ENCODE measurements at regions not wholly inside any gene's neighbourhood (a gene's known extent, or its start where the extent isn't known, plus 50 kb on each side); places are given as distances from the start of the nearest gene placed in this dataset.

GRCh38 chr2:217553679-217554078, 449.1 kb downstream of the TNS1 start:
- TF ChIP-seq CTCF (conservative IDR thresholded peaks at IDR 0.05; ENCODE audit: low read depth, low read length), result no peak
- H3K4me3 ChIP-seq (ENCODE audit: low read depth, low read length), result no peak overlapping the region
- DNase-seq (ENCODE audit: low read depth), result no peak

- no peak for DNase-seq (ENCODE audit: low read depth)
- no peak overlapping the region for H3K4me3 ChIP-seq (ENCODE audit: low read depth, low read length)
- no peak for TF ChIP-seq CTCF (conservative IDR thresholded peaks at IDR 0.05; ENCODE audit: low read depth, low read length)
Observed at GRCh38 chr2:217553202-217553601, 449.6 kb downstream of the TNS1 start.

GRCh38 chr2:217552081-217552480, 450.7 kb downstream of the TNS1 start:
- DNase-seq (ENCODE audit: low read depth), result no peak
- no peak for TF ChIP-seq CTCF (conservative IDR thresholded peaks at IDR 0.05; ENCODE audit: low read depth, low read length)
- no peak overlapping the region for H3K4me3 ChIP-seq (ENCODE audit: low read depth, low read length)

- no peak overlapping the region for H3K4me3 ChIP-seq (ENCODE audit: low read depth, low read length)
- TF ChIP-seq CTCF (conservative IDR thresholded peaks at IDR 0.05; ENCODE audit: low read depth, low read length), result no peak
- peak; percentile 20 for DNase-seq (ENCODE audit: low read depth)
Observed at GRCh38 chr2:217551252-217551899, 451.4 kb downstream of the TNS1 start.

- H3K4me3 ChIP-seq (ENCODE audit: low read depth, low read length), result no peak overlapping the region
- no peak for DNase-seq (ENCODE audit: low read depth)
- TF ChIP-seq CTCF (conservative IDR thresholded peaks at IDR 0.05; ENCODE audit: low read depth, low read length), result no peak
Observed at GRCh38 chr2:217539126-217539525, 463.7 kb downstream of the TNS1 start.

- TF ChIP-seq CTCF (conservative IDR thresholded peaks at IDR 0.05; ENCODE audit: low read depth, low read length), result no peak
- no peak overlapping the region for H3K4me3 ChIP-seq (ENCODE audit: low read depth, low read length)
- peak; percentile 55 for DNase-seq (ENCODE audit: low read depth)
Observed at GRCh38 chr2:217538719-217539118, 464.1 kb downstream of the TNS1 start.

All from epithelial cell of proximal tubule (primary cell).